G401.6 (cell line): ENCODE measurements at regions not wholly inside any gene's neighbourhood (a gene's known extent, or its start where the extent isn't known, plus 50 kb on each side); places are given as distances from the start of the nearest gene placed in this dataset.

Experiments
- FAIRE-seq: peaks from 2 replicates; lab custom pipeline; 2012; peaks lifted over from hg19 to GRCh38; lab: Jason Lieb, UNC

DNA sequence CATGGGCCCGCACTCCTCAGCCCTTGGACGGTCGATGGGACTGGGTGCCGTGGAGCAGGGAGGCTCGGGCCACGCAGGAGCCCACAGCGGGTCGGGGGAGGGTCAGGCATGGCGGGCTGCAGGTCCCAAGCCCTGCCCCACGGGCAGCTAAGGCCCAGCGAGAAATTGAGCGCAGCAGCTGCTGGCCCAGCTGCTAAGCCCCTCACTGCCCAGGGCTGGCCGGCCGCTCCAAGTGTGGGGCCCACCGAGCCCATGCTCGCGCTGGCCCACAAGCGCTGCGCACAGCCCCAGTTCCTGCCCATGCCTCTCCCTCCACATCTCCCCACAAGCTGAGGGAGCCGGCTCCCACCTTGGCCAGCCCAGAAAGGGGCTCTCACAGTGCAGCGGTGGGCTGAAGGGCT lies 259.4 kb downstream of the VGLL3 start:
- FAIRE-seq = no peak

DNA sequence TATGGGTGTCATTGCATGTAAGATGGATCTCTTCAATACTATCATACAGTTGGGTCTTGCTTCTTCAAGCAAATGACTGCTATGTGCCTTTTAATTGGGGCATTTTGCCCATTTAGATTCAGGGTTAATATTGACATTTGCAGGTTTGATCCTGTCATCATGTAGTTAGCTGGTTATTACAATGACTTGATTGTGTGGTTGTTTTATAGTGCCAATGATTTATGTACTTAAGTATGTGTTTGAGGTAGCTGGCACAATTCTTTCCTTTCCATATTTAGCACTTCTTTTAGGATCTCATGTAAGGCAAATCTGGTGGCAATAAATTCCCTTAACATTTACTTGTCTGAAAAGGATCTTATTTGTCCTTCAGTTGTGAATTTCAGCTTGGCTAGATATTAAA lies 267.5 kb downstream of the VGLL3 start:
- FAIRE-seq = no peak

DNA sequence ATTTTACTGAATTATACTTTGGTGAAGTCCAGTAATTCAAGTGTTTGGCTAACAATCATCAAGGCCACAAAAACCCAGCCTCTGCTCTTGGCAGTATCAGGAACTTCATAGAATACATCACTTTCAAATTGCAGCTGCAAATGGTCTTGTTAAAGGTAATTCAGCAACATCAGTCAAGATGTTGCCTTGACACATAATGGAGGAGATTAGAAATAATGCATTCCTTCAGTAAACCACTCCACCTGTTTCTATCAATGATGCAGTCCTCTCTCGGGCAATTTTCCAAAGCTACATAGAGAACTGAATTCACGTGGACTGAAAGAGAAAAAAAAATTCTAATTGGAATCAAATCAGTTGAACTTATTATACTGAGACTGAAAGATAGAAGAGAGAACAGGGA lies 279.3 kb downstream of the VGLL3 start:
- no peak for FAIRE-seq

DNA sequence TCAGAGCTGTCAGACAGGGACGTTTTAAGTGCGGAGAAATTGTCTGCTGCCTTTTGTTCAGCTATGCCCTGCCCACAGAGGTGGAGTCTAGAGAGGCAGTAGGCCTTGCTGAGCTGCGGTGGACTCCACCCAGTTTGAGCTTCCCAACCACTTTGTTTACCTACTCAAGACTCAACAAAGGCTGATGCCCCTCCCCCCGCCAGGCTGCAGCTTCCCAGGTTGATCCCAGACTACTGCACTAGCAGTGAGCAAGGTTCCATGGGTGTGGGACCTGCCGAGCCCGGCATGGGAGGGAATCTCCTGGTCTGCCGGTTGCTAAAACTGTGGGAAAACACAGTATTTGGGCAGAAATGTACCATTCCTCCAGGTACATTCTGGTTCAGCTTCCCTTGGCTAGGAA lies 282.1 kb downstream of the VGLL3 start:
- no peak for FAIRE-seq

DNA sequence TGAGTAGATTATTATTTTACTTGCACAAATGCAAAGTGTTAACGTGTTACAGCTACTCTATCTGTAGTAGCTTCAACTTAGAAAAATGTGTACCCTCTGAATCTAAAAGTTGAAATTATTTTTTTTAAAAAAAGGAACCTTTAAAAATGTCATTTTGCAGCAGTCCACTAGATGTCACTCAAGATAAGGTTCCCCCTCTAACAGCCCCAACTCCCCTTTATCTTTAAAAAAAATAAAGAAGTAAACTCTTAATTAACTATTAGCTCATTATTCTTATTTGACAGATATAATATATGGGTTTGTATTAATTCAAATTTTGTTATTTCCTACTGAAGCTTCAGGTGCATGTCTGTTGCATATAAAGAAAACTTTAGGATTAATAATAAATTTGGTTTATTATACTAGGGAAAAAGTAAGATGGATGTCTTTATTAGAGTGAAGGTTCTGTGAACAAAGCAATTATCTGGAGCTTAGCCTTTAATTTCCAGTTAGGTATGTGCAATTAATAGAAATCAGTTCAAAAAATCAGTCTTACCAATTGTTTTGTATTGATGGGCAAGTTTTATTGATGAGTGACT lies 288.5 kb downstream of the VGLL3 start:
- peak; percentile 91 for FAIRE-seq

DNA sequence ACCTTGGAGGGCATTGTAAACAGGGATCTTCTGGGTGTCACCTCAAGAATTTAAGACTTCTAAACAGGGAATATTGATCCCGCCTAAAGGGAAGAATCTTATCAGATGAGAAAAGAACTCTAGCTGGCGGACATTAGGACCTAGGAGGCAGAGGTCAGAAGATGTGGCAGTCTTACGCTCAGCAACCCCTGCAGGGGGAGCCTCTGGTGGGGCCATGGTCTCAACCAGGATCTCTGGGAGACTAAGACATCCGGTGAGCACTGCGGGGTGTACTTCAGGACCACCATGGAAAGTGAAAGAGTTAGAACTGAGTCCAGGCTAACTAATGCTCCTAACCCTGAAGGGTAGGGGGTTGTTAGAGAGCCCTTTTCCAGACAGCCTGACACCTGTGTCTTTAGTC lies 295.2 kb downstream of the VGLL3 start:
- no peak for FAIRE-seq

DNA sequence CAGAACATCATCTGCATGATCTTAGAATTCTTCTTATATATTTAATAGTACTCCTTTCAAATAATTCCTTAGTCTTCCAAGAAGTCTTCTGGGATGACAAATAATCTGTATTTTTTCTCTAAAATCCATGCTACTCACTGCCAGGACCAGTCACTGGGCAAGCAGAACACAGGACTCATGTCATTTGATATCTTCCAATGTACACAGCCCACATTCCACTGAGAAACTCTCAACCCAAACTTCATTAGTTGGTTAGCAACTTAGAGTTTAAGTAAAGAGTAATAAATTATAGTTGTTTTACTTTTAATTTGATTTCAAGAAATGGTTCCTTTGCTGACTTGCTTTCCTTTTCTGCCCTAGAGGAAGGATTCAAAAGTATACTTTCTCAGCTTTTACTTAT lies 317.0 kb downstream of the VGLL3 start:
- FAIRE-seq = no peak

DNA sequence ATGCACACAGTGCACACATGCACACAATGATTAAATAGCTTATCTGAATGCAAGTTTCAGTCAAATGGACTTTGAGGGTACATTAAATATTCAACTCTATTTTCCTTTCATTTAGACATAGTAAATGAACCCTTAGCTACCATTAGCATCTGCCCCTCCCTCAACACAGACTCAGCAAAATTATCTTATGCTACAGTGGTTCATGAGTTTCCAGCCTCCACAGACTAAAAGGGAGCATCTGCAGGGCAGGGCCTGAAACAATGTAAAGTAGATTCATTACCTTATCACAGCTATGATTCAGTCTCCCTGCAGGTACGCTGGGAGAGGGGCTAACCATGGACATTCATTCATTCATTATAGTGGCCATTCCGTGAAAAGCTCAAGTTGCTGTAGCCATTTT lies 329.1 kb downstream of the VGLL3 start:
- FAIRE-seq = no peak

DNA sequence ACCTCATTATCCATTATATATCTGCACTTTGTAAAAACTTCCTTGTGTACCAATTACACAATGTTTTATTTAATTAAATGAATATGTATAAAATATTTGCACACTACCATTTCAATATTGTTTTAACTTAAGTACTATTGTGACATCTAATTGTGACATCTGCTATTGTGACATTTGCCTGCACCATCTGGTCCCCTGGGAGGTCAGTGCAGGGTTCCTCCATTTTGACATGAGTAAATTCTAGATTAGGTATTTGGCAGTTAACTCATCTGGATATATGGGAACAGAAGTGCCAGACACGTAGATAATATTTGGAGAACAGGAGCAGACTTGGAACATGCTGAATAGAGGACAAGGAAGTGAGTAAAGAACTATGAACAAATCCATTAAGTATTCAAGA lies 332.1 kb downstream of the VGLL3 start:
- FAIRE-seq = no peak

DNA sequence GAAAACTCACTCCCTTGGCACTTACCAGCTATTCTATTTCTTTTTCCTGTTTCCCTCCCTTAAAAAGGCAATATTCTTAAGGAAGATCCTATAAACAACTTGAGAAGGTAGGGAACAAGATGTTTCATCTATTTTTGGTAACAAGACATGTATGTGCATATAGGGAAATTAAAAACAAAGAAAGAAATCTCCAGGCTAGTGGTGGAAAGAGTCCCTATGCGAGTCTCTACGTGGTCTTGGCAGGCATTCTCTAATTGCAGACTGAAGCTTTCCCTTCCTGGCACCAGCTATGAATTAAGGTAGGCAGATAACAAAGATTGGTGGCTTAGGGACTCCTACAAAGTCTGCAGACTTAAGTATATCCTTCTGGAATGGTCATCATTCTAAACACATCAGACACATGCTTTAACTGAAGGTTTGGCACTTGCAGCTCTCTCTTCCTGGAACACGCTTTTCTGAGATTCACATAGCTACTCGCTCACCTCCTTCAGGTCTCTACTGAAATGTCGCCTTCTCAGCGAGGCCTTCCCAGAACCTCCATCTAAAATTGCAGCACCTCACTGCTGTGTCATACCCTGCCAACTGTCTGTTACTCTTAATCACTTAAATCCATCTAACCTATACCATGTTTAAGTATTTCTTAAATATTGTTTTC lies 336.0 kb downstream of the VGLL3 start:
- FAIRE-seq = no peak

DNA sequence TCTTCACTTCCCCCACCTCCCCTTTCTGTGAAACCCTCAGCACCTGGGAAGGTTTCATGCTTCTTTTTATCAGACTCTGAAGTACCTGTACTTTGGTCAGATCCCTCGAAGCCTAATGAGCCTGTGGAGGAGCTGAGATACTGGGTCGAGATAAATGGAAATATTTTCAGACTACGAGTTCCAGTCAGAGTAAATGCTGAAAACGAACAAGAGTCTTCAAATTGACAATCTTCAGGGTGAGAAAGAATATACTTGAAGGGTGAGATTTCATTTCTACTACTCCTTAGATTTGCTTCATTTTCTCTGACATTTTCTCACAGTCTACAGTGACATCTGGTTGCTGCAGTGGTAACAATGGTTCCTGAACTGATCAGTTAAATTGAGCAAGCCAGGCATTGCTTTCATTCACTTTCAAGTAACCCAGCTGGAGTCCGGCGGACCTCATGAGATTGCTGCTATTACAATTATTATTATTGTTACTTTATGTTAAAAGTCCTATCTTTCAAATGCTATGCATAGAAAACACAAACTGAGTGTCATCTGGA lies 337.2 kb downstream of the VGLL3 start:
- no peak for FAIRE-seq

DNA sequence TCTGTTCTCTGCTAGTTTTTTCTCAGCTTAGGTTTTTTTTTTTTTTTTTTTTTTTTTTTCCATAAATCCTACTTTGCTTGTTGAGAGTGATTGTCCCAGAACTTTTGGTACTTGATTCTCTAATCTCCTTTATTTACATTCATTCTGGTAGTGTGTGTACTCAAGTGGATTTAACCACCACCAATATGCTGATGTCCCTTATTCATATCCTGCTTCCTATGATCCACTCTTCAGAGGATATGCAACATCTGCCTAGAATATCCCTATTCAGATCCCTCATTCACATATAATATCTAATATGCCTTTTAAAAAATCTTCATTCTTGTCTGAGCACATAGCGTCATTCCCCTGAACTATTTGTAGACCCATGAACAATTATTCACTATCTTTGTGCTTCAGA lies 342.9 kb downstream of the VGLL3 start:
- no peak for FAIRE-seq

DNA sequence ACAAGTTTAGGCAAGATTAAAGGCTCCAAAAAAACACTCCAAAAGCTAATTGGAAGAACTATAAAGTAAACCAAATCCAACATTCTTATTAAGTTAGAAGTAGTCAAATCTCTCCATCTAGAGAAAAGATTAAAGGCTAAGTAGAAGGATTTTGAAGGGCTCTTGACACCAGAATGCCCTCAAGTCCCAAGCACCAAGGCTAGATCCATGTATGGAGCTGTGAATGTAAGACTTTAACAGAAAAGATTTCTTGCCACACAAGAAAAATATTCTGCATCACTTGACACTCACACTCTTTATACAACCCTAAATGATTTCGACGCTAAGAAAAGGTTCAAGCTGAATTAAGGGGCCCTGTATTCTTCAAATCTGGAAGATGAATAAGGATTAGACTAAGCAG lies 345.2 kb downstream of the VGLL3 start:
- FAIRE-seq = no peak

DNA sequence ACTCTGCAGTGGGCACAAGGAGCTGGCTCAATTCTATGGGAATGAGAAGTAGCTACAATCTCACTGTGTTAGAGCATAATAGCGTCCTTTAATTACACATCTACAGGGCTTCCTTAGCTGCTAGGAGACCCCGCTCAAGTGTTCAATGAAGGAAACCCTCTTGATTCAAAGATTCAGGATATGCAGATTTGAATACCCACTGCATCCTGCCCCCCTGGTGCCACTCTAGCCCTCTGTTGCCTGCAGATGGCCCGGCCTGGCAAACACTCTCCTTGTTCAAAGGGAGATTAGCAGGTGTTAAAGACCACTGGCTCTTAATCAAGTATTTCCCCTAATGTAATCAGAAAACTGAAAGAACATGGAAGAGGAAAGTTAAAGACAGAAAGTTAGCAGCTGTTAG lies 356.6 kb downstream of the VGLL3 start:
- FAIRE-seq = no peak

DNA sequence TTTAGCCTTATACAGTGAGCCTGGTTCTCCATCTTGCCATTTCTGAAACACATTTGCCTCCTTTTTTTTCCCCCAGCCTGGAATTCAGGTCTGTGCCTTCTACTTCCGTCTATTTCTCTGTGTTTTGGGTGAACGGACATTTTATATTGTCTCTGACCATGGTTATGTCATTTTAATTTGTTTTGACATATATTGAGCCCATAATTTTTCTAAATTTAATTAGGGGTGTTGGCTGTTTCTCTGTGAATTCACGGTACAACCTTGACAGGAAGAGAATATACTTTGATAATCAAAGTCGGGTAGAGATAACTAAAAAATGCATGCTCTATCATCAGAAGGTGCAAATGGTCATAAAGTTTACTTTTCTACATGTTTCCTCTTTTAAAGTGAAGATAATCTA lies 361.4 kb downstream of the VGLL3 start:
- FAIRE-seq = no peak

DNA sequence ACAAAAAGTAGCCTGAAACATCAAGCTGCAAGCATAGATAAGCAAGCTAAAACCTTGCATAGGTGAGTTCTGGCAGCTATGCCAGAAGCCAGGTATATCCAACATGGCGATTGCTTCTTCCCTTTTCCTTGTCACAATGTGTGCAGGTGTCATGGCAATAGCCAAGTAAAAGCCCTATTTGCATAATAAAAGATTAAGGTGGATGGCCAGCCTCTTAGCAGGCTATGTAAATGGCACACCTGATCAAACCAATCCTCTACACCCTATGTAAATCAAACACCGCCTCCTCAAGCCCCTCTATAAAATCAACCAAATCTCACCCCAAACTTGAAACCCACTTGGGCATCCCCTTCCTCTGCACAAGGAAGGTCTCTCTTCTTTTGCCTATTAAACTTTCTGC lies 366.8 kb downstream of the VGLL3 start:
- no peak for FAIRE-seq

DNA sequence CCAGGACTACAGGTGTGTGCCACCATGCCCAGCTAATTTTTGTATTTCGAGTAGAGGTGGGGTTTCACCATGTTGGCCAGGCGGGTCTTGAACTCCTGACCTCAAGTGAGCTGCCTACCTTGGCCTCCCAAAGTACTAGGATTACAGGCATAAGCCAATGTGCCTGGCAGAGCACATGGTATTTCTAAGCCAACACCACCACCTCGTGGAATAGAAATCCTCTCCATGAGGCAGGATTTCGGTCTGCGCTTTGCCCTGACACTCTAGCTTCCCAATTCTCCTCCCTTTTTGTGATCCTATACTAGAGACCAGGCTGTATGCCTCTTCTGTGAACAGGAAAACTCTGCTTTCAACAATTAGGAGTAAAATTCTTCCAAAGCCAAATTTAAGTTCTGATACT lies 372.2 kb downstream of the VGLL3 start:
- no peak for FAIRE-seq

DNA sequence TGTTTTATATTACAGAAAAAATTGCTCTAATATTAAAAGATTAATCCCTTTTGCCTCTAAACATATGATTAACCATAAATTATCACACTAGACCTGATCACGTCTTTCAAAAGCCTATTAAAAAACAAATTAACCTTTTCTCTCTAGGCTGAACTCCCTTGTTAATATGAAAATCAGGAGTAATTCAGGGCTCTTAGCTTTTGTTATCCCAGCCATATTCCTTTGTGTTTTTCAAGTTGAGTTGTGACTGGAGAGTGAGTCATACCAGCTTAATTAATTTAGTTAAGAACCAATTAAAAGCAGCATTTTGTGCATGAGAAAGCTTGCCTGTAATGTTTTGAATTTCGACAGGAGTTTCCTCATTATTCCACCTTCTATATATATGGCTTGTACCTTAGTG lies 385.8 kb downstream of the VGLL3 start:
- FAIRE-seq = no peak

DNA sequence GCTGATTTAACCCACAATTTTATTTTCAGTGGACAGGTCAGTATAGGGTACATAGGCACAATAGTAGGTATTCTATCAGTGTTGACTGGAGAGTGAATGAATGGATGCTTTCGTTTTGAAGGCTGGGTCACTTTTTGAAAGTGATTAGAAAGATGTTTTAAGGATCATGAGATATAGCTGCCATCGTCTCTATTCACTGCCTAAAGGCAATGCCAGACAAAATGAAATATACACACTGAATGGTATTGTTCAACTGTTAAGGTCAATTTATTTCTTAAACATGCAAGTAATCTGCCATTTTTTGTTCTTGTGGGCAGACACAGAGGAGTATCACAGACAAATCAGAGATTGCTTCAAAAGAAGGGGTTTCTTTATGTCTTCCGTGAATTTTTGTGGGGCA lies 395.3 kb downstream of the VGLL3 start:
- no peak for FAIRE-seq

DNA sequence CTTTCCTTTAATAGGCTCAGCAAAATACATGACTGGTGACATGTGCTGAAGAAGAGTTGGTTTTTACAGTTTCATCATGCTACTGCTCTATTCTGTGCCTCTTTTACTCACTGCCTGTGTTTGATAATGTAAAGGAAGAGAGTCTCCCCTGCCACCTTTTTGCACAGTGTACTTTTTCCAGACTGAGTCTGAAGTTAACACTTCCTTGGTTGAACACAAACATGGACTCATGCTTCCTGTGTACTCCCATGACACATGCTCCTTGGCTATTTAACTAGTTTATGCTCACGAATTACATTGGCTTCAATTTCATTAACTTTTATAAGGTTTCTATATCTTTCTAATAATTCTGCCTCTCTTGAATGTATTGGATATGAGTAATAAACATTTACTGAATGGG lies 396.1 kb downstream of the VGLL3 start:
- FAIRE-seq = no peak

DNA sequence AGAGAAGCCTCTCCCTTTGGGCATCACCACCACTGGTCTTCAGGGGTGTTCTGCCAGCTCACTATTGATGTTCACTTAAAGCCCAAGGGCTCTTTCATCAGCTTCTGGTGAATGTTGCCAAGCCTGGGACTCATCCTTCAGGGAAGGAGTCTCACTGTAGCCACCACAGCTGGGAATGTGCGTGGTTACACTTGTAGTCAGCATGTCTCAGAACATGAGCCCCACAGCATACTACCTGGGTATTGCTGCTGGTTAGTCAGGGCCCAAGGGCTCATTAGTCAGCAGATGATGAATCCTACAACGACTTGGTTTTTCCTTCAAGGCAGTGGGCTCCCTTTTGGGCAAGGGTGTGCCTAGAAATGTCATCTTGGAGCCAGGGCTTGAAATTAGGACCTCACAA lies 412.9 kb downstream of the VGLL3 start:
- no peak for FAIRE-seq

DNA sequence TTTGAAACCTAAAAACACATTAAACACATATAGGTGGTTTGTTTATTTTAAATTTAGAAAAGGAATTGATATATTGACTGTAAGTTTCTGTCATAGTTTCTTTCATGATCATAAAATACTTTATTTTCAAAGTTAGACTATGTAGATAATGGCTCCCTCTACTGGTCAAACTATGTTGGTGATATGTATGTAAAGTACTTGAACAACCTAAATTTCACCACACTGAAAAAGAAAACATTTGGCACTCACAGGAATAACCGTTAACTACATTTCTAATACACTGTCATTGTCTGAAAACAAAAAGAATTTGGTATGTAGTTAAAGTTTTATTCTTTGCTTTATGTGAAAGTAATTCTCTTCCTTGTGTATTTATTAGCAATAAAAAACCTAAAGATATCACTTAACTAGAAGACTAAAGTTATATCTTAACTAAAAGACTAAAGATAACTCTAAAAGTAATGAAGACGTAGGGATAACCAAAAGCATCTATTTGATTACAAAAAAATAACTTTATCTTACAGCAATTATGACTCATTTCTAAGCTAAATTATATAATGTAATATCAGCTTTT lies 427.5 kb downstream of the VGLL3 start:
- FAIRE-seq = peak; percentile 93

DNA sequence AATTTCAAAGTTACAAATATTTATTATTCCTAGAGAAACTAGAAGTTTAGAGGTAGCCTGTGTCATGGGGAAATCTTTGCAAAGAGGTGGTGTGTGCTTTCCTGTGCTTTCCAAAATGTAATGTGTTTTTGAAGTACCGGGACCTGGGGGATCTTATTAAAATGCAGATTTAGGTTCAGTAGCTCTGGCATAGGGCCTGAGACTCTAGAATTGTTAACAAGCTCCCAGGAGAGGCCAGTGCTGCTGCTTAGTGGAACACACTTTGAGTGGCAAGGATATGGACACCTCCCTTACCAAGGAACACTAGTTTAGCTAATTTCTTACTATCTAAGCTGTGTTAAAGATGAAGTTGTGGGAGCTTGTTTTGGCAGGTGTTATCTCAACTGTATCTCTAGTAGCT lies 428.9 kb downstream of the VGLL3 start:
- no peak for FAIRE-seq

DNA sequence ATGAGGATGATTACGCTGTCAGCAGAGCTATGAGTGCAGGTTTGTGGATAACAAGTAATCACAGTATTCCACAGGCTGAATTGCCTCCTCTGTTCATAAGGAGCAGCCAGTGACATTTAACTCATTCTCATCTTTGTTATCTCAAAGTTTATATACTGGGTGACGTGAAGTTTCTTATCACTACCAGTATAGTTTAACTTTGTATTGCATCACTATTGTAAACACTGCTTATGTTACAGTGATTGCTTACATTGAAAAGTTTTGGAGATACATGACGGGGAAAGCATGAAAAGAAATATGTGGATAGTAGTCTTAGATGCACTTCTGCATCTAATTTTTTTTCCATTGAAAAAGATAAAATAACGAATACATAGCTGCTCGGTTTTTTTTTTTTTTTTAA lies 429.7 kb downstream of the VGLL3 start:
- no peak for FAIRE-seq
